H1 (cell line): ENCODE measurements at regions not wholly inside any gene's neighbourhood (a gene's known extent, or its start where the extent isn't known, plus 50 kb on each side); places are given as distances from the start of the nearest gene placed in this dataset.

ENCODE experiments used
- MAFK ChIP-seq: IDR thresholded peaks from 2 replicates; pipeline ENCODE4 v1.6.1; 2012; ENCODE audit warnings: low read depth, mild to moderate bottlenecking, improper control_type of control experiment, low read length
- TBP ChIP-seq: IDR thresholded peaks from 2 replicates; pipeline ENCODE4 v1.6.1; 2011; ENCODE audit warnings: low read depth, low read length, improper control_type of control experiment

DNA sequence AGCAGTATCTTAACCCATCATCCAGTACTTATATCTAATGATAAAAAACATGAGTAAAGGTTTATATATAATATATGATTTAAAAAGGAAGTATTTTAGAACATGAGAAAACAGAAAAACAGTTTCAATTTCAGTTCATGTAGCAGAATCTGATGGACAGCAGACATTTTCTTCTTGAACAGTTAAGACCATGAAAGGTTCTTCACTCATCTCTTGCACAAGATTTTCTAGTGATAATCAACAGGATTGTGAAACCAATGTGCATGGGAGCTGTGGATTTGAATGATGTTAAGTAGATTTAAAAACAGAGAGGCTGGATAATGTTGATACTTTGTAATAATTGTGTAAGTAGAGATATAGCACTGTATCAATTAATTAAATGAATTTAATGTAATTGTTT lies 1297.6 kb downstream of the BRINP3 start (continued):
- TF ChIP-seq TBP (no peak), MAFK (no peak)
